ENCODE measurements at regions not wholly inside any gene's neighbourhood (a gene's known extent, or its start where the extent isn't known, plus 50 kb on each side); places are given as distances from the start of the nearest gene placed in this dataset.
A peak's percentile ranks its signal among the peaks of the same experiment; 100 is the strongest.

- H3K27ac ChIP-seq: no peak overlapping the region
- H3K4me3 ChIP-seq: no peak overlapping the region
- H3K4me1 ChIP-seq (ENCODE audit: control insufficient read depth in 1 of 2, low read depth in 2 of 2): peaks cover 0 to 7% of the 10 kb centered on the region in 2 donors
- DNase-seq (ENCODE audit: low spot score) (no peak), ATAC-seq (ENCODE audit: insufficient number of reproducible peaks, low FRiP score, low read depth) (peak; percentile 43)
- H3K9me3 ChIP-seq: no peaks in the 10 kb centered on the region
- no peaks in the 10 kb centered on the region for H3K27me3 ChIP-seq (replicated peaks; ENCODE audit: insufficient read depth)
- H3K36me3 ChIP-seq: no peaks in the 10 kb centered on the region
- no peak for TF ChIP-seq CTCF (IDR thresholded peaks at IDR 0.05)
These were observed 1072.9 kb upstream of the SLIT2 start for GRCh38 chr4:19178835-19179234.

- Histone ChIP-seq H3K4me3 (no peak overlapping the region), H3K27me3 (replicated peaks; ENCODE audit: insufficient read depth) (no peaks in the 10 kb centered on the region), H3K4me1 (ENCODE audit: control insufficient read depth in 1 of 2, low read depth in 2 of 2) (peaks cover 0 to 7% of the 10 kb centered on the region in 2 donors), H3K27ac (no peak overlapping the region), H3K36me3 (no peaks in the 10 kb centered on the region), H3K9me3 (no peaks in the 10 kb centered on the region)
- DNase-seq (ENCODE audit: low spot score): no peak
- no peak for TF ChIP-seq CTCF (IDR thresholded peaks at IDR 0.05)
- ATAC-seq (ENCODE audit: insufficient number of reproducible peaks, low FRiP score, low read depth): no peak
These were observed 1074.1 kb upstream of the SLIT2 start for GRCh38 chr4:19177616-19178015.

- no peak for TF ChIP-seq CTCF (IDR thresholded peaks at IDR 0.05)
- Histone ChIP-seq H3K27me3 (replicated peaks; ENCODE audit: insufficient read depth) (no peaks in the 10 kb centered on the region), H3K4me1 (ENCODE audit: control insufficient read depth in 1 of 2, low read depth in 2 of 2) (peaks cover 4 to 10% of the 10 kb centered on the region in 2 donors), H3K4me3 (no peak overlapping the region), H3K36me3 (no peaks in the 10 kb centered on the region), H3K9me3 (no peaks in the 10 kb centered on the region), H3K27ac (peak overlapping the region in 1 of 2 donors; percentile 41)
- no peak for ATAC-seq (ENCODE audit: insufficient number of reproducible peaks, low FRiP score, low read depth)
- no peak for DNase-seq (ENCODE audit: low spot score)
These were observed 1079.9 kb upstream of the SLIT2 start for GRCh38 chr4:19171832-19172231.

- H3K4me3 ChIP-seq: no peak overlapping the region
- no peak overlapping the region for H3K27ac ChIP-seq
- no peaks in the 10 kb centered on the region for H3K27me3 ChIP-seq (replicated peaks; ENCODE audit: insufficient read depth)
- no peaks in the 10 kb centered on the region for H3K36me3 ChIP-seq
- H3K4me1 ChIP-seq (ENCODE audit: control insufficient read depth in 1 of 2, low read depth in 2 of 2): peaks cover 4 to 10% of the 10 kb centered on the region in 2 donors
- no peaks in the 10 kb centered on the region for H3K9me3 ChIP-seq
- no peak for ATAC-seq (ENCODE audit: insufficient number of reproducible peaks, low FRiP score, low read depth)
- DNase-seq (ENCODE audit: low spot score): no peak
- no peak for TF ChIP-seq CTCF (IDR thresholded peaks at IDR 0.05)
These were observed 1084.4 kb upstream of the SLIT2 start for GRCh38 chr4:19167311-19167710.

GRCh38 chr4:19164334-19164733 lies 1087.4 kb upstream of the SLIT2 start:
- DNase-seq (ENCODE audit: low spot score) (no peak), ATAC-seq (ENCODE audit: insufficient number of reproducible peaks, low FRiP score, low read depth) (no peak)

More at GRCh38 chr4:19164334-19164733, 1087.4 kb upstream of the SLIT2 start:
- Histone ChIP-seq H3K36me3 (no peaks in the 10 kb centered on the region), H3K27me3 (replicated peaks; ENCODE audit: insufficient read depth) (no peaks in the 10 kb centered on the region), H3K9me3 (no peaks in the 10 kb centered on the region), H3K27ac (no peak overlapping the region), H3K4me3 (no peak overlapping the region), H3K4me1 (ENCODE audit: control insufficient read depth in 1 of 2, low read depth in 2 of 2) (no peaks in the 10 kb centered on the region)
- no peak for TF ChIP-seq CTCF (IDR thresholded peaks at IDR 0.05)
